Retinal pigment epithelial cell (primary cell): ENCODE measurements at regions not wholly inside any gene's neighbourhood (a gene's known extent, or its start where the extent isn't known, plus 50 kb on each side); places are given as distances from the start of the nearest gene placed in this dataset.

Experiments used
- DNase-seq: peaks from one replicate; pipeline ENCODE4 v3.0.0-alpha.2; 2010; ENCODE audit warnings: low read depth
- H3K4me3 ChIP-seq: 2 replicates; pipeline ENCODE4 v1.5.1; 2011; ENCODE audit warnings: mild to moderate bottlenecking, low read length, control low read depth, moderate library complexity
- CTCF ChIP-seq: conservative IDR thresholded peaks from 2 replicates; pipeline ENCODE4 v1.5.1; 2011; ENCODE audit warnings: low read depth, low read length, control low read depth, inconsistent platforms

GRCh38 chr5:143671674-143672569, 140.0 kb upstream of the HMHB1 start:
- DNase-seq = no peak
- TF ChIP-seq CTCF = no peak
- no peak overlapping the region for H3K4me3 ChIP-seq

- TF ChIP-seq CTCF = no peak
- no peak for DNase-seq
- H3K4me3 ChIP-seq = no peak overlapping the region
Observed at GRCh38 chr5:143671021-143671420, 140.9 kb upstream of the HMHB1 start.

GRCh38 chr5:143665866-143666265, 146.1 kb upstream of the HMHB1 start:
- no peak for TF ChIP-seq CTCF
- H3K4me3 ChIP-seq = no peak overlapping the region
- DNase-seq = no peak

- no peak for DNase-seq
- no peak overlapping the region for H3K4me3 ChIP-seq
- TF ChIP-seq CTCF = no peak
Observed at GRCh38 chr5:143664623-143665022, 147.3 kb upstream of the HMHB1 start.

GRCh38 chr5:143663872-143664271, 148.1 kb upstream of the HMHB1 start:
- DNase-seq = no peak
- TF ChIP-seq CTCF = no peak
- no peak overlapping the region for H3K4me3 ChIP-seq

- H3K4me3 ChIP-seq = no peak overlapping the region
- no peak for DNase-seq
- no peak for TF ChIP-seq CTCF
Observed at GRCh38 chr5:143662020-143662419, 149.9 kb upstream of the HMHB1 start.

GRCh38 chr5:143660625-143661024, 151.3 kb upstream of the HMHB1 start:
- DNase-seq = no peak
- H3K4me3 ChIP-seq = no peak overlapping the region
- TF ChIP-seq CTCF = no peak
